Lower leg skin (tissue), 3 donors: ENCODE measurements at regions not wholly inside any gene's neighbourhood (a gene's known extent, or its start where the extent isn't known, plus 50 kb on each side); places are given as distances from the start of the nearest gene placed in this dataset.

Source experiments
- POLR2A ChIP-seq, 2 donors: fragments of 450-650 bp; IDR thresholded peaks; one replicate each; pipeline ENCODE4 v1.6.1; 2016 to 2017; ENCODE audit warnings: antibody characterized with exemption in 2 of 2, mild to moderate bottlenecking in 1 of 2, moderate library complexity in 1 of 2
- TF ChIP-seq, protein P1 (sequence below), 3 donors: fragments of 450-650 bp; IDR thresholded peaks; one replicate each; pipeline ENCODE4 v1.5.1; 2016; ENCODE audit warnings: antibody characterized with exemption in 3 of 3, mild to moderate bottlenecking in 3 of 3, moderate library complexity in 2 of 3

DNA sequence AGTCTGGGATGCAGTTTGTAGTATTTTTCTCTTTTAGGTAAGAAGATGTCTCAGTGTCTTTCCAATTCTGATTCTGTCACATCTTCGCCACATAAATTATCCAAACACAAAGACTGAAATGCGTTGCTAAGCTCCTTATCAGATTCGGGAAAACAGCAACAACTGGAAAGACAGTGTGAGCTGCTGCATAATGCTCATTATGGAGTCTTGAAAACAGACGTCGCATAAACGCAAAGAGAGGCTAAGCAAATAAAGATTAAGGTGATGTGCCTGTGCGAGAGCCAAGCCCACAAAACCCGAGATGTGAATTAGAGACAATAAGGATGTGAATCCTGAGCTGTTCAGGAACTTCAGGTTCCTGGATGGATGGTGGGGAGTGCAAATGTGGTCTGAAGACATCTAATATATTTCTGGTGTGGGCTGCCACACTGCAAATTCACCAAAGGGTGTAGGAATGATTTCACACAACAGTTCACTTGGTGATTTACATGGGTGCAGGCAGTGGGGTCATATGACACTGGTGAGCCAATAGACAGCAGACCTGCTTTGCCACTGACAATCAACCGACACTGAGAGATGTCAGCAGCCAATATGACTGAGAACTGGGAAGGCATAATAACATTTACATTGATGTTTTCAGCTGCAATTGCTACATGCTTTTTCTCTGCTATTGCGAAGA, 195.8 kb downstream of the MTX2 start:
- TF ChIP-seq, protein P1, sequence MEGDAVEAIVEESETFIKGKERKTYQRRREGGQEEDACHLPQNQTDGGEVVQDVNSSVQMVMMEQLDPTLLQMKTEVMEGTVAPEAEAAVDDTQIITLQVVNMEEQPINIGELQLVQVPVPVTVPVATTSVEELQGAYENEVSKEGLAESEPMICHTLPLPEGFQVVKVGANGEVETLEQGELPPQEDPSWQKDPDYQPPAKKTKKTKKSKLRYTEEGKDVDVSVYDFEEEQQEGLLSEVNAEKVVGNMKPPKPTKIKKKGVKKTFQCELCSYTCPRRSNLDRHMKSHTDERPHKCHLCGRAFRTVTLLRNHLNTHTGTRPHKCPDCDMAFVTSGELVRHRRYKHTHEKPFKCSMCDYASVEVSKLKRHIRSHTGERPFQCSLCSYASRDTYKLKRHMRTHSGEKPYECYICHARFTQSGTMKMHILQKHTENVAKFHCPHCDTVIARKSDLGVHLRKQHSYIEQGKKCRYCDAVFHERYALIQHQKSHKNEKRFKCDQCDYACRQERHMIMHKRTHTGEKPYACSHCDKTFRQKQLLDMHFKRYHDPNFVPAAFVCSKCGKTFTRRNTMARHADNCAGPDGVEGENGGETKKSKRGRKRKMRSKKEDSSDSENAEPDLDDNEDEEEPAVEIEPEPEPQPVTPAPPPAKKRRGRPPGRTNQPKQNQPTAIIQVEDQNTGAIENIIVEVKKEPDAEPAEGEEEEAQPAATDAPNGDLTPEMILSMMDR (IDR thresholded peaks at IDR 0.05): no peak
- no peak for TF ChIP-seq POLR2A (IDR thresholded peaks at IDR 0.05)
